ENCODE measurements at regions not wholly inside any gene's neighbourhood (a gene's known extent, or its start where the extent isn't known, plus 50 kb on each side); places are given as distances from the start of the nearest gene placed in this dataset.

DNA sequence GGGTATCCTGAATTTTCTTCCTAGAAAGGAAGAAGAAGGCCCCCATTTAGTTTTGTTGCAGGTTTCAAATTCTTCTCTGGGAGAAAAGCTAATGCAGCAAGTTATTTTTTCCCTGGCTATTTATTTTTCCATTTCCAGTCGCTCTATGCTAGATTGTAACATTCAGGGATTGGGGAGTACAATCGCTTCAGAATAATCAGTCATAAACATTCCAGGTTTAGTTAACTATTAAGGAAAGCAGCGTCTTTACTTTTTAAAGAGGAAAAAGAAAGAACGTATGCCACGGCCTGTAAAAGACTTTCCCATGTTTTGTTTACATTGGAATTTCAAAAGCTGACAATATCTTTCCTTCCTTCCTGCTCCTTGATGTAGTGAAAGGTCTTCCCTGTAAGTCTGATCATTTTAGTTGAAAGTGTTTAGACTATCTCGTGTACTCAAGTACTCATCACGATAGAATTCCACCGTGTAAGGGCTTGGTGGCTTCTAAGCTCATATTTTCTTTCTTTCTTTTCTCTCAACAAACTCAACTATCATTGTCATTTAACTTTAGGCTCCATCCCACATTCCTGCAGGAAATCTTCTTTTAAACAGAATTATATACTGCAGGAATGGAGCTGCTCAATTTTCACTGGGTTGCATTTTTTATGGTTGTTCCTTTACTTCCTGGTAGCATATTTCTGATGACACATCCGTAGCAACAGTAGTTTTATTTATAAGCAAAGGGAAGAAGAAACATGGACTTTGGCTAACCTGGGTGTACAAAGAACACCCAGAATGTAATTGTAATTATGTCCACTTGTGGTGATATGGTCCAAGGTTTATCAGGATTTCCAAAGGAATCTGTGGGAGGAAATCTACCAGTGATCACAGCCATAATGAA, 213.1 kb upstream of the FAT1 start:
- no peak for DNase-seq

DNA sequence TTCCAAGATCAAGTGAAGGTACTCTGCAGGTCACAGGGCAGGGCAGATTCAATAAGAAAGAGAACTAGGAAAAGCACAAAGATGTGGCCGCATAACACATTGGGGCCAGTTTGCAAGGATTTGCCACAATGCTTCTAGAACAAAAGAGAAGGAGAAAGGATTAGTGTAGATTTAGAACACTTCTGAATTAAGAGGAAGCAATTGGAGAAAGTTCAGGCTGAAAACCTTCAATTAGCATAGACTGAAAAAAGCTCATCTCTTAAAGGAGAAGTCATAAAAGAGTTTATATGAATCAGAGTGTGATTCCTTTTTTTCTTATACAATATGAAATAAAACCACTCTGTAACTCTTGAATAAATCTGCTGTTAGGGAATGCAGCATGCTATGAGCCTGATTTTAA, 215.6 kb upstream of the FAT1 start:
- no peak for DNase-seq

DNA sequence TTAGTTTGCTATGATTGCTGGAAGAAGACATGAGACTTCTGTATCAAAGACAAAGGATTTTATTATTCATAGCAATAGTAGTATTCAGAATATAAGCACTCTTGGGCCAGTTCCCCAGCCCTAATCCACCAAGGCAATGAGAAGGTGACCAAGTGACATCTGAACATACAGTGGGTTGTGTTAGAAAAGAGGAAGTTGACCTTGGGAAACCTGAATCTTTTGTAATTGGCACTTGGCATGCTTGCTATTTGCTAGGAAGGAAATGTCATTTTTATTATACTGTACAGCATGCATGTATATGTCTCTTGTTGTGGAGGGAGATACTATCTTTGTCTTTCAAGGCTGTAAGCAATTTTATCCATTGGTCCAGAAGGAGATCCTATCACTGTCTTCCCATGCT, 216.1 kb upstream of the FAT1 start:
- no peak for DNase-seq

DNA sequence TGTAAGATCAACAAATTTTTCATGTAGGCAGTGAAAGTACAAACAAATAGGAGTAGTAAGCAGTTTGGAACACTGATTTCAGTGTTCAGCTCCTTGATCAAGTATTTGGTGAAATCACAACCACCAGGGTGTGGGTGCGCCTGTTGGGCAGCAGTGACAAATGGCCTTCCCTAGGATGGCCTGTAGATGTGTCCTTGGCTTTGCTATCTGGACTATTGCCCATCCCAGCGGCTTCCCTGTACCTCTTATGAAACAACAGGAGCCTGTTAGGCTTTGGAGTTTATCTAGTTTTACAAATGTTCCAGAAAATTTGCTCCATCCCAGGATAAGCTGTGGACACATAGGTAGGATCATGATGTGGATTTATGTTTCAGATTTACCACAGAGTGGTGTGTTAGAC, 216.8 kb upstream of the FAT1 start:
- DNase-seq: no peak

DNA sequence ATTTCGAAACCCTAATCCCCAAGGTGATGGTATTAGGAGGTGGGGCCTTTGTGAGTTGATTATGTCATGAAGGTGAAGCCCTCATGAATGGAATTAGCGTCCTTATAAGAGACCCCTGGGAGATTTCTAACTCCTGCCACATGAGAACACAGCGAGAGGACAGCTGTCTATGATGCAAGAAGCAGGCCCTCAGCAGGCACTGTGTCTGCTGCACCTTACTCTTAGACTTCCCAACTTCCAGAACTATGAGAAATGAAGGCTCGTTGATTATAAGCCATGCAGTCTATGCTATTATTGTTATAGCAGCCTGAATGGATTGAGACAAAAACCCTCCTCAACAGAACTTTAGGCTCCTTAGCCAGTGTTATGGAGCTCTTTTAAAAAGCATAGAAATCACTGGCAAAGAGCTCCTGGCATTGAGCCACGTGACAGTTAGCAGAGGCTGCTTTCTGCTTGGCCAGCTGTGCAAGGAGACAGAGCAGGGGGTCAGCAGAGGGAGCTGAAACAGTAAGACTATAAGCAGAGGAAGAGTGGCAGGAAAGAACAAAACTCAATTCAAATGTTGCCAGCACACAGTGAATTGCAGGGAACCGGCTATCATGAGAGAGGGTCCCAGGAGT, 219.2 kb upstream of the FAT1 start:
- peak; percentile 2 for DNase-seq

DNA sequence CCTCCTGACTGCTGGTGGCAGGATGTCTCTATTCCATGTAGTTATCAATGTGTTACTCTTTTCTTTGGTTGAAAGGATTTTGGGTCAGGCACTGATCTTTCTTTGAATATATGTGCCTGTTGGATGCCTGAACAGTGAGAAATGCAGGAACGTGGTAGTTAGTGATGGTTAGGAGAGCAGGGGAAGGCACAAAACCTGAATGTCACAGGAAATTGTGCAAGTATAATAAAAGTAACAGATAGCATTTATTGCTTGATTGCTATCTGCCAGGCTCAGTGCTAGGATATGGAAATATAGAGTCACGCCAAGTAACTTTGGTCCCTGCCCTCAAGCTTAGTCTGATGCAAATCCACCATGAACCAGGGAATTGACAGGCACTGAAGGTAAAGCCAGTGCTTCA, 219.8 kb upstream of the FAT1 start:
- no peak for DNase-seq

DNA sequence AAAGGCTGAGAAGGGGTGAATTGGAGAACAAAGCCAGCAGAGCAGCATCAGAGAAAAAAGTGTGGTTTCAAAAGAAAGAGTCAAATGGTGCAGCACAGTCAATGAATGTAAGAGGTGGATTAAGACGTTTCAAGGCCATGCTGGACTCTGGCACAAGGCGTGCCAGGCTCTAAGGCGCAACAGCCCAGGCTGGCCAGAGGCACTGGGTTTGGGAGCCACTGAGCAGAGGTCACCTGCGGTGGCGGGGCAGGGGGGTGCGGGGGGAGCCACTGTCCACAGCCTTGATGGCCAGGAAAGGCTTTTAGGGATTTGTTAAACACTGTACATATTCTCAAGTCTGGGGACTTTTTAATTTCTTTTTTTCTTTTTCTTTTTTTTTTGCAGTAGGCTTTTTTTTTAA, 222.5 kb upstream of the FAT1 start:
- no peak for DNase-seq

DNA sequence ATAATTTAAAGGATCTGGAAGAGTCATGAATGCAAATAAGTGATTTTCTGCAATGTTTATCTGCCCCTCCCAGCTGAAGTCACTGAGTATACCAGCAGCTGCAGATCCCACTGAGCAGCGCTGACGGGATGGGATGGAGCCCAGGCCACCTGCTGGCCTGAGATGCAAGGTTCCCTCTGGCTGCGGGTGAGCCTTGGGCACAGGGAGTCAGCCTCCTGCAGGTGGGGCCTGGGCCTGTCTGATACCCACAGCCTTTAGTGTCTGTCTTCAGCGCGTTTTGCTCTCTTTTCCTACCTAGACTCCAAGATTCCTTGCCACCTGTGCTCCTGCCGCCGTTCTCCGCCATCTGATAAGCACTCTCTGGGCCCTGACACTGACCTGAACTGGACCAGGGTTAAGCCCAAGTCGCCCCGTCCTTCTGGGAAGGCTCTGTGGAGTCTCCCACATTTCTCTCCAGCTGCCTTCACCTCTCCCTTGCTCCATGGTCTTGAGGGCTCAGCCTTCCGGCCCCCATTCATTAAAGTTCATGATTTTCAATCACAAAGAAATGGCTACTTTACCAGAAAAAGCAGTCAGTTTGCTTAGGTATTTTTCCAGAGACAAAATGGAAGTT, 223.1 kb upstream of the FAT1 start:
- peak; percentile 19 for DNase-seq

DNA sequence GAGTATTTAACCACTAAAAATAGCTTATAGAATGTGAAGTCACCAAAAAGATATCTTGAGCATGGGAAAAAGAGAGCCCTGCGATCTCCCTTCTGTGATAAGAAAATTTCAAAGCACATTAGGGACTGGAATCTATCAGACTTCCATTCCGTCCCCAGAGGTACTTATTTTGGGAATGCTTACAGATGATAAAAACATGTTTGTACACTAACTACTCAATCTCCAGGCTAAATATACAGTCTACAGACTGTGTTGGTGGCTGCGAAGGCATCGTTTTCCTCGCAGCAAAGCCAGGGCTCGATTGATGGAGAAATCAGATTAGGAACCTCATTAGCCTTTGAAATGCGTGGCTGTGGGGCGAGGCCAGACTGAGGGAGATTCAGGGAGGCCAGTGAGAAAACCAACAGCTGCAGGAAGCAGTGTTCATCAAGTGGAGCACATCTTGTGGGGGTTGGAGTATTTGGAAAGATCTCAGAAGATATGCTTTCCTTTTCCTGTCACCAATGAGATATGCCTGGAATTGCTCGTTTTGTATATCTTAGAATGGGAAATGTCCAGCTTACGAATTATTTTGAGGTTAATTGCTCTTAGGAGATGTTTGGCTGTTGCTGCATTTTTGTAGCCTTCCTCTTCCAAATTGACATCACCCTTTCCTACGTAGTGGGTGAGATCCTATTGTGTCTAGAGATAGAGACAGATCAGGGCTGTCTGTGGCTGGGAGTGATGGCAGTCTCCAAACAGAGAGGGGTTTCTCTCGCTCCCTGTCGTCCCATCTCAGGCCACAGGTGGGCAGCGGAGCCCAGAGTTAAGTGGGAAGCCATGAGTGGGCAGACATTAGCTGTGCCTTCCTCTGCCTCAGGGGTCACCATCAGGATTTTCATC, 224.9 kb upstream of the FAT1 start:
- DNase-seq: no peak

DNA sequence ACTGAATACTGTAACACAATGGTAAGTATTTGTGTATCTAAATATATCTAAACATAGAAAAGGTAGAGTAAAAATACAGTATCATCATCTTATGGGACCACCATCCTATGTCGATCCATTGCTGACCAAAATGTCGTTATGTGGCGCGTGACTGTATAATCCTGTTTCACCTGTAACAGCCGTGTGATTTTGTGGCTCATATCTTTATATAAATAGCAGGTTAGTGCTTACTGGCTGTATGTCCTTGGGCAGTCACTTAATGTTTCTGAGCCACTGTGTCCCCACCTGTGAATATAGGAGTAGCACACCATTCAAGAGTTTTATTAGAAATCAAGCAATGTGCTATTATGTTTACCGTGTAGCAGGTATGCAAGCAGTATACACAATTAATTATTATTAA, 226.2 kb upstream of the FAT1 start:
- no peak for DNase-seq

DNA sequence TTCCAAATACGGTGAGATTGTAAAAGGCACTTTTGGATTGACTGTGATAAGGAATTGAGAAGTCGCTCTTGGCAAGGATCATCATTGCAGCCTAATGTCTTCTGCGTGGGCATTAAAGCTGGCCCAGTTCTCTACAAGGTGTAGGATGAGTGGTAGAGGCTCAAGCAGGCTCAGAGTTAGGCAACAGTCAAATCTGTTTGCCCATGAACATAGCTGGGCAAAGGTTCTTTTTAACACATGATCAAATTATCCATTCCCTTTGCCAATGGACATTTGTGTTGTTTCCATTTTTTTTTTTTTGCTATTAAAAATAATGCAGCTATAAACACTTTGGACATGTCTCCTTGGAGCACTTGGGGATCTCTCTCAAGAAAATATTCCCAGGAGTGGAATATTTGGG, 229.1 kb upstream of the FAT1 start:
- DNase-seq: no peak

DNA sequence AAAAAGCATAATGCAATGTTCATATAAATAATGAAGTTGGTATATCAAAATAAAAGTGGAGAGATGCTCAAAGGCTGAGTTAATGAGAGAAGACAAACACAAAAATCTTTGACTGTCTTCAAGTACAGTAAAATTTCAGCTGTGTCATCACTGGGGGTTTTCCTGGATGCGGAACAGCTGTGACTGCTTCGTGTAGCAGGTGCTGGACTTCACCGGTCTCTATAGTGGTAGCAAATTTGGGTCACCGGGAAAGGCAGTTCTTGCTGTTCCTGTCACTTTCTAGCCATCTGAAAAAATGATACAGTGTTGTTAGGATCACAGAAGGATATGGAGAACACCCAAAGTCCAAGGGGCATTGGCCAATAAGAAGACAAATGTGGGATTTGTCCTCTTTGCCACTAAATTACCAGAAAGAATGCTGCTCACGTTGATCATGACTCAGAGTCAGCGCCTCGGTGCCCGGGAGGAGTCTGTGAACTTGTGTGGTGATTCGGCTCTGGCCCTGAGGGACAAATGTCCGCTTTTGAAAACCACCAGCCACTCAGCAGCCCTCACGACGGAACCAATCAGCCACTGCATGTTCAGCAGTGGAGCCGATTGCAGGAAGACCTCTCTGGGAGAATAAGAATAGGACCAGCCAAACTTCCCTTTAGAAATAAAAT, 230.1 kb upstream of the FAT1 start:
- no peak for DNase-seq

DNA sequence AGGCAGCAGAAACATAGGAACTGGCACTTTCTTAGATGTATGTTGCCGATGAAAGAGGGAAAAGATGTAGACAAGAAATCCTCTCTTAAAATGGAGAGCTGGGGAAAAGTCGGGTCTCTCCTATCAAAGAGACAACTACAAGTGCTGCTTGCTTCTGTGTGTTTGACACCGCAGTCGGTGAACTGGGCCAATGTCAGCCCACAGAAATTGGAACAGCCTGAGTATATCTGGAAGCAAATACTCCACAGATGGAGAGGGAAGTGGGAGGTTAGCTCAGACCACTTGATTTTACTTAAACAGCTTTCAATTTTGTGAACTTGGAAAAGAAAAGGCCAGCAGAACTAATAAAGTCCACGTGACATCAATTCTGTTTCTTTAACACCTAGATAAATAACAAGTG, 230.9 kb upstream of the FAT1 start:
- no peak for DNase-seq

DNA sequence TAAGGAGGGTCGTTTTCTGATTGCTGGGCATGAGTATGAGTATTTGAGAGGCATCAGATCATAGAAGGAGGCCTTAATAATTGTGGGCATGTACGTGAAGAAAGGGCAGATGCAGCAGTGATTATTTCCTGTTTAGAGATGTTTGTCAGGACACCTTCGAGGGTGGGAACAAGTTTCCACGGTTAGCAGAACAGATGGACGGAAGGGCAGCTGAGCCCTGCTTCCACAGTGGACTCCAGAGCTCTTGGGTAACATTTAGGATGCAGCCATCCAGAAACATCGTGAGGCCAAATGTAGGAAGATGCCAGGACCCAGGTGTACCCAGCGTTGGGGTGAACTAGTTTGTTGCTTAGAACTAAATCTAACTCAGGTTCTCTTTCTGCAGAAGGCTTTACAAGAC, 231.3 kb upstream of the FAT1 start:
- DNase-seq: no peak

DNA sequence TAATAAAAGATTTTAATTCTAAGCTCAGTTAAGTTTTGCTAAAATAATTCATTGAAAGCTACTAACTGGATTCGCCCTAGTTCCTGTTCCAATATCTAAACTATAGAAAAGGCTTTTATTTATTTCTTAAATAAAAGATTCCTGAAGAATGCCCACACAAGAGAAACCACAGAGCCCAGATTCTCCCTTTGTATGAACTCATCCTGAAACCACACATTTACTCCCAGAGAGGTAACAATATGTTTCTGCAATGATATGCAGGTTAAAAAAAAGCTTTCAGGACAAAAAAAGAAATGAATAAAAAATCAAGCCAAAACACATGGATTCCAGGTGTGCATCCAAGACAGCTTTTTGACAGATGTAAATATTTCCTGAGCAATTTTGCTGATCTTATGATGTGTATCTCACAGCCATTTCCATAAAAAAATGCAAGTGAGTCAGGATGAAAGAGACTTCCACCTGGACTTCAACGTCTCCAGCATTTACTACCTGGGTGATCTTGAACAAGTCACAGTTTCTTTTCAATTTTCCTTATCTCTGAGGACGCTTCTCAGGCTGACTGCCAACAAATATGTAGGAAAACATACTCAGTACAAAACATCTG, 234.4 kb upstream of the FAT1 start:
- DNase-seq: no peak

DNA sequence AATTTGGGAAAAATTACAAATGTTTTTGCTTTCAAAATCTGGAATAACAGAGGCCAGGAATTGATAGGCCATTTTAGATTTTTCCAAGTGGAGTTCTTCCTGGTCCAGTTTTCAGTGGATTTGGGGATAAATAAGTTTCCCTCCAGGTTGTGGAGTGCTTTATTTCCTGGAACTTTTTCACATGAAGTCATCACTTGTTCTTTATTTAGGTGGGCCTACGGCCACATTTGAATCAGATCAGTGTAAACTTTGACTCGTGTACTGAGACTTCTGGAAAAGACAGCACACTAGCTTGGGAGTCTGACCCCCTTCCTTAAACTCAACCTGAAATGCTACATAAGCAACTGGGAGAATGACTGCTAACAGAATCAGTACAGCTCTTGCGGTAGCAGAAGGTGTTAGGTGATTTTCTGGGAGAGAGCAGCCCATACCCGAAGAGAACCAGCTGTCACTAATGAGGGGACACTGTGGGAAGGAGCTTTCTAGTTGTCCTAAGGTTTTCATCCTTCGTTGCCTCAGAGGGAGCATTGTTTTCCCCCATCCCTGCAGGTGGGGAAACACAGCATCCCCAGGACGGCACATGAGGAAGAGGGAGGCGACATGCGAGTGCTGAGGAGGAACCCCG, 235.2 kb upstream of the FAT1 start:
- DNase-seq: no peak

DNA sequence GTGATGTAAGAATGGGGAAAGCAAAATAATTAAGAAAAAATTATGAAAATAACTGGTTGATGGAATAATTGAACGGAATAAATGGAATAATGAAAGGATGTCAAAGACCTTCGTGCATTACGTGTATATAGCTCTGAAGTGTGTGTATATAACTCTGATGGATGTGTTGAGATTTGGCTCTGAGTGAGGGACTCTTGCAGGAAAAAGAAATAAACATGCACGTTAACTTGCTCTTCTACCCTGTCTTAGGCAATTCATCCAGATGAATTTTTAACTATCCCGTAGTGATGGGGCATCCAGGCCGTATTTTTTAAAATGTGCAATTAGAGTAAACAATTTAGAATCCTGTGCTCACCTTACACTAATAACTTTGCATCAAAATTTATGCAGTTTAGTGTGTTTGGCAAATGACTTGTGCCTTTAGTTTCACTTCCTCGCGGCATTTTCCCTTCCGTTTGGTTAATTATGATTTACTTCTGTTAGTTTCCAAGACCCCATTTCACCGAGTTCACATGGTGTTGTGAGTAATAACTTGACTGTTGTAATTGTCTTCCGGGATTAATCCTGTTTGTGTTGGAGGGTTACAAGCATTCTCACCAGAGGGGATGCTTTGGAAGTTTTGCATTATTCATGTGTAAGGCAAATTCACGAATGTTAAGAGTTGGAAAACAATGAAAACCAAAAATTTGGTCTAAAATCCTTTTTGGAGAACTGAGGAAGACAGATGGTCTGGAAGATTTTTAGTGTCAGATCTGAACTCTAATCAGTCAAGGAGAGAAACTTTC, 256.5 kb upstream of the FAT1 start:
- no peak for DNase-seq

DNA sequence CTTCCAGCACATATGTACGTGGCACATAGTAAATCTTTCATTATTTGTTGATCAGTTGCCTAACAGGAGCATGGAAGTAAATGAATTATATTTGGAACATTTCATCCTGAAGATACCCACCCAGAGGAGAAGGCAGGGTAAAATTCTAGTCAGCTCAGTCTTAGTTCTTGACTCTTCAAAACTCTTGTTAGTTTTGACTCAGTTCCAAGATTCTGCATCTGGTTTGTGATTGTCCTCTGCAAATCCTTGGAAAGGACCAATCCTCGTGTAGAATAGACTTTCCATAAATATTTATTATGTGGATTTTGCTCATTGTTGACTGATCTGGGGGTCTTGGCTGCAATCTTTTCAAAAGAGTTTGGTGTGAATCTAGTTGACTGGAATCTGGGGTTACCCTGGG, 257.5 kb upstream of the FAT1 start:
- no peak for DNase-seq

DNA sequence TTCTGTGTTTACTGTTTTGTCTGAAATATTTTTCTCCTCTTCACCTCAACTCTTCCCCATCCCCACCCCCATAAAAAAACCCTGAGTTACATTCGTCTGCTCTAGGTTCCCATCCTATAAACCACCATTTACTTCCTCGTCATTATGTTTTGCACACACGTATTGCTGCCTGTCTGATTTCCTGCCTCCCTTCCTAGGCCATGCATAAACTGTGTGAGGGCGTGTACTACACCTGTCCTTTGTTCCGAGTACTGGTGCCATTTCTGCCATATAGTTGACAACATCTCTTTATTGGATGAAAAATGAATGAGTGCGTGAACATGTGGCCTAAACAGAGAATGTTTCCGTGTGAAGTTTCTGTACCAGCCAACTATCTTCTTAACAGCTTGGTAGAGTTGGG, 258.5 kb upstream of the FAT1 start:
- no peak for DNase-seq

DNA sequence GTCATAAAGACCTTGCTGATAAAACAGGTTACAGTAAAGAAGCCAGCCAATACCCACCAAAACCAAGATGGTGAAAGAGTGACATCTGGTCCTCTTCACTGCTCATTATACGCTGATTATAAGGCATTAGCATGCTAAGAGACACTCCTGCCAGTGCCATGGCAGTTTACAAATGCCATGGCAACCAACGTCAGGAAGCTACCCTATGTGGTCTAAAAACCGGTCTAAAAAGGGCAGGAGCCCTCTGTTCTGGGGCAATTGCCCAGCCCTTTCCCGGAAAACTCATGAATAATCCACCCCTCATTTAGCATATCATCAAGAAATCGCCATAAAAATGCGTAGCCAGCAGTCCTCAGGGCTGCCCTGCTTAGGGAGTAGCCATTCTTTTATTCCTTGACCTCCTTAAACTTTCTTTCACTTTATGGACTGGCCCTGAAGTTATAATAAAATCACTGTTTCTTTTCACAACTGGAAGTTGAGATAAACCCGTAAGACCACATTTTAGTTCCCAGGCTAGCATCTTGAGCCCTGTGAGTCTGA, 260.5 kb upstream of the FAT1 start:
- DNase-seq: no peak

DNA sequence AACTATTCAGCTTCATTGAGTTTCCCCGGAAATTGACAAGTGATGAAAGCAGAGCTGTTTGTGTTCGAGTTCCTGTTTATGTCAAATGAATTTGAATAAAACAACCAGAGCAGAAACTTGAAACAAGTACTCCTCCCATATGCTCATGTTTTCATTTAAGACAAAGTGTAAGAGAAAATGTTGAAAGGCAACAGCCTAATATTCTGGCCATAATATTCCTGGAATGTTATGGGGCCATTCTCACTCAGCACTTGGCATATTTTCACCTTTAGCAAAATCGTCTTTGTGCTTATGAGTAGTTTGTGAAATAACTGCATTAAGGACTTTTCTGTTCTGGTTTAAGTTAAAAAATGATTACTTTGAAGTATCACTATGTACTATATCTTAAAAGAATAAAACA, 276.0 kb upstream of the FAT1 start:
- DNase-seq: no peak

Measured in NCI-H774 (cell line).